SIG-M5 treated with dmso at 0.1 percent for 504 hours (cell line): ENCODE measurements at regions not wholly inside any gene's neighbourhood (a gene's known extent, or its start where the extent isn't known, plus 50 kb on each side); places are given as distances from the start of the nearest gene placed in this dataset.

Experiments used
- DNase-seq: peaks from one replicate; lab custom pipeline; 2025; ENCODE audit not compliant: unreplicated experiment; lab: John Stamatoyannopoulos, UW

DNA sequence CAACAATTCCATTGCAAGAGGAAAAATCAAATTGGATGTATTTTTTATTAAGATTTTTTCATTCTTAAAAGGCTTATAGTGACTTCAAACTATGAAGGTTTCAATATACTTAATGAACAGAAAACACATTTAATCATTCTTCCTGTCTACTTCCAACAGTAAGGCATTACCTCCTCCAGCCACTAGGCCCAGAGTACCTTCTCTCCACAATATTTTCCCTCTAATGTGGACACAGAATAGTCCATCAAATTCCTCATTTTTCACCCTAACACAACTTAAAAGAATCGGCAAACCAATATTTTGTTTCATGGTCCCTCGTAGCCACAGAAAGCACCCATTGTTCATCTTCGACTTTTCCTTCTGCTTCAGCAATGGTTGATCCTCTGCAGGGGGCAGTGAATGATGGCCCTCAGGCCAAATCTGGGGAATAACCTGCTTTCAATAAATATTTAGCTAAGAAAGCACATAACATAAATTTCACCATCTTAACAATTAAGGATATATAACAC is 335.4 kb upstream of the ID4 start:
- no peak for DNase-seq

DNA sequence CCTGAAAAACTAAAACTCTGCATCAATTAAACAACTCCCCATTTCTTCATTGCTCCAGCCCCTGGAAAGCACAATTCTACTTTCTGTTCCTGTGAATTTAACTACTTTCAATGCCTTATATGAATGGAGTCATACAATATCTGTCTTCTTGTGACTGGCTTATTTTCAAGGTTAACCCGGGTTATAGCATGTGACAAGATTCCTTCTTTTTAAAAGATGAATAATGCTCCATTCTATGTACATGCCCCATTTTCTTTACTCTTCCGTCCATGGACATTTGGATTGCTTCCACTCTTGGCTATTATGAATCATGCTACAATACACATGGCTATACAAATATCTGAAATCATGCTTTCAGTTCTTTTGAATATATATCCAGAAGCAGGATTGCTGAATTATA is 334.9 kb upstream of the ID4 start:
- DNase-seq, result no peak

DNA sequence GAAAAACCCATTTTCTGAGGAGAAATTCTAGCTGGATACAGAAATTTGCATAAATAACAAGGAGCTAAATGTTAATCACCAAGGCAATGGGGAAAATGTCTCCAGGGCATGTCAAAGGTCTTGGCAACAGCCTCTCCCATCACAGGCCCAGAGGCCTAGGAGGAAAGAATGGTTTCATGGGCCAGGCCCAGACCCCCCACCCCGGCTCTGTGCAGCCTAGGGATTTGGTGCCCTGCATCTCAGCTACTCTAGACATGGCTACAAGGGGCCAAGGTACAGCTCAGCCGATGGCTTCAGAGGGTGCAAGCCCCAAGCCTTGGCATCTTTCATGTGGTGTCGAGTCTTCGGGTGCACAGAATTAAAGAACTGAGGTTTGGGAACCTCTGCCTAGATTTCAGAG is 321.2 kb upstream of the ID4 start:
- DNase-seq, result no peak

DNA sequence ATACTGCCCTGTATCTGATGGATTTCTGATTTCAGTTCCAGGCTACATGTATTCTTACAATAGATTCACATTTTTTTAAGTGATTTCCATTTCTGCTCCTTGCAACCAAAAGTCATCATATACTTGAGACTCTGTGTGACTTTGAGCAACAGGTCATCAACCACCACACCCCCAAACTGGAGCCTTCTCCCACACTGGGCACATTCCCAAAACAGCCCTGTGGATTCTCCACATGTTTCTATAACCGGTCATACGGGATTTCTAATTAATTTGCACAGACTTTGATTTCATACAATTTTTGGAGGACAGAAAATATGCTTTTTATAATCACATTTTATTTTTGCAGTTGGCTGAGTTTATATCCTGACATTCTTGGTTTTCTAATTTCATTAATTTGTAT is 317.2 kb upstream of the ID4 start:
- no peak for DNase-seq

DNA sequence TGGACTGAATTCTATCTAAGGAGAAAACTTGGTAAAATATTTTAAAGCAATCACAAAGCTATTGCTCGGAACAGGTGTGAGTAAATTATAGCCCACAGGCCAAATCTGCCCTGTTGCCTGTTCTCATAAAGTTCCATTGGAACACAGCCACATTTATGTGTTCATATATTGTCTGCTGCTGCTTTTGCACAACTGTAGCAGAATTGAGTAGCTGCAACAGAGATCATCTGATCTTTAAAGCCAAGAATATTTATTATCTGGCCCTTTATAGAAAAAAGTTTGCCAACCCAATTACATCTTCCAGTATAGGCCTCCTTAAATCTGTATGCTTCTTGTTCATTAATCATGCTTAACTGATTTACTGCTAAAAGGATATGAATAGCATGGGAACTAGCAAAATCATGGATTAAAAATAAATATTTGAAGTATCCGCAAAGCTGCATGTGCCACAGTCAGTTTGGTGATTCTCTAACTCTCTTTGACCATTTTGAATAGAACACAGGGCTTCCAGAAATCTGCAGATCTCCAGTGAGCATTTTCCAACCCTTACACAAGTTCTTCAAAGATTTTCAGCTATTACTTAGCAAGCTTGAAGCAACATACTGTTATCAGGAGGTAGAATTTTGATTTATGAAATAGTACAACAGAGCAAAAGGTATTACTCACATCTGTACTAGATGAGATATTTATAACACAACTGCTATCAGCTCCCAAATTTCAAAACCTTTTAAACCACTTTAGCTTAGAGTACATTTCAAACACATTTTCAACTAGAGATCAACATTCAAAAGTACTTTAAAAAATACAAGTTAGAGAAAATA is 312.6 kb upstream of the ID4 start:
- no peak for DNase-seq

DNA sequence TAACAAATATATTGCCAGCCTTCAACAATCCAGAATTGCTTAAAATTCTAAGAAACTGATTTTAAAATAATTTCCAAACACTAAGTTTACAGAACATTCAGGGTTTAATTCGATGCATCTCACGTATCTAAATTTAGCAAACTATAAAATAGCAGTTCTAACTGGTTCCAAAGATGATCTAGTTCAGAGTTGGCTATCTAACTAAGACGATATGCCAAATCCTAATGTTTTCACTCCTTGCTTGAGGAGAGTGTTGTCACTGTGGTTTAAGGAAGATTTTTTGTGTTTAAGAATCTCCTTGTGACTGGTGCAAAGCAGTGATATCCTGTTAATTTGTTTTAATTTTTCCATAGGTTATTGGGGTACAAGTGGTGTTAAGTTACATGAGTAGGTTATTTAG is 311.5 kb upstream of the ID4 start:
- DNase-seq, result no peak

DNA sequence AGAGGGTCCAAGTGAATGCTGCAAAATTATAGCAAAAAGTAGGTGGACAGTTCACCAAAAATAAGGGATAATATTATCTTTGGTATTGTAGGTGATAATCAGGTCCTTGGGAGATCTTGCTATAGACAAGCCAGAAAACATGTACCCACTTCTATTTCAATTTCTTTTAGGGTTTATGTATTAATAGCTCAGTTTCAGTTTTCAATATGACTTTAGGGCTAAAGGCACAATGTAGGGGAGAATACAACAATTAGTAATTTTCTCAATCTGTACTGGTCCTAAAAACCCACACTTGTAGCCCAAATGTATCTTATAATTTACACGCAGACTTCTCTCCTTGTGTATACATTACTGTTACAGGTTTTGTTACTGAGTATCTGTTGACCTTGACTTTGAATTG is 307.0 kb upstream of the ID4 start:
- DNase-seq, result no peak

DNA sequence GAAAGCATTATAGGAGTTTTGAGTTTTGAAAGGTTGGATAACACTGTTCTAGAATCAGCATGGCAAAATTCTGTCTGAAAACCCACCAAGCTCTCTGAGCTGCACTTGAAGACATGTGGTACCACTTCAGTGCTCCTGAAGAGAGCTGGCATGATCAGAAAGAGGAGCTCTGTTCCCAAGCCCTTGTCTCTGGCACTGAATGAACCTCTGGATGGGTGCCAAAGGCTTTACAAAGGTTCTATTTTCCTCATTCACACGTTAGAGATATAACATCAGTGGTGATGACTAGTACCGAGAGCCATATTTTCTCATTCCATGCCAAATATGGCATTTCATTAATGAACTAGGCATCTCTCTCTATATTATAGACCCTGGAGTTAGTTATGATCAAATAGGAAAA is 301.8 kb upstream of the ID4 start:
- DNase-seq, result no peak

DNA sequence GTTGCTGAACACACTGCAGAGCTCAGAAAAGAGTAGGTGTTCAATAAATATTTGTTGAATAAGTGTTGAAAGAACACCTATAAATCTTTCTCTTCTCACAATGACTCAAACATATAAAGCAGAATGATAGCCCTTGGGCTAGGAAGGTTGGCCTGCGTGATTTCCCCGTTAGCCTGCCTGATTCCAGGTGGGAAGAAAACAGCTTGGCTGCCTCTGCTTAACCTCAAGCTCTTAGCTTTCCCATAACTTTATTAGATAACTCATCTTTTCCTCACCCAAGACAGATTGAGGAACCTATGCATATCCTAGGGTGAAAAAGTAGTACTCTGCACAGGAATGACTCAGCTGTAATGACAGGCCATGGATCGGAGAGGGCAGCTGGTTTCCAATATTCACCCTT is 300.3 kb upstream of the ID4 start:
- DNase-seq, result no peak

DNA sequence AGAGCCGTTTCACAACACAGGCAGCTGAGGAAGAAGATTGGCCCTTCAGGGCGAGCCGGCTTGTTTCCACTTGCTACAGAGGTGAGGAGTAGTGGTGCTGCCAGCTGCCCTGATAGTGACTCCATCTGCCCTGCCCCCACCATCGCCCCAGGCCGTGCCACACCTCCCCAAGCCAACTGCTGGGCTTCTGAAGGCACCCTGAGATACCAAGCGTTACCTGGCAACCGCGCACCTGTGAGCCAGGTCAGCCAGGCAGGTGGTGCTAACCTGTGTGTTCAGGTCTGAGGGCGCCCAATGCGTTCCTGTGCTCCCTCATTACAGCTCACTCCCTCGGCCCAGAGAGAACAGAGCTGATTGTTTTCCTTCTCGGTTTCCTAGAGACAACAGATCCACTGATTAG is 299.1 kb upstream of the ID4 start:
- peak; percentile 14 for DNase-seq

DNA sequence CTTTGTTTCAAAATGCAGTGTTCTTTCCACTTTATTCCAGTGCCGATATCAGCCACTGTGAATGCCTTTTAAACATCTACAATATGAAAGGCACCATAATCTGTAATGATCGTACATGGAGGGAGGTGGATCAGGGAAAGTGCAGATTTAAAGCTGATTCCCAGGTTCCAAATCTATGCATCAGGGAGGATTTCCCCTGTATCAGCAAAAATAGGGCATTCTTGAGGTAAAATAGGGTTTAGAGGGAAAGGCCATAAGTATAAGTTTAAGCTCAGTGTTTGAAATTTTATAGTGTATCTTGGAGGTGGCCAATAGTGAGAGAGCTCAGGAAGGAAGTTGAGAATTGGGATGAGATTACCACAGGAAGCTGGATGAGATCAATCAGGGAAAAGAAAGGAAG is 289.7 kb upstream of the ID4 start:
- DNase-seq, result no peak

DNA sequence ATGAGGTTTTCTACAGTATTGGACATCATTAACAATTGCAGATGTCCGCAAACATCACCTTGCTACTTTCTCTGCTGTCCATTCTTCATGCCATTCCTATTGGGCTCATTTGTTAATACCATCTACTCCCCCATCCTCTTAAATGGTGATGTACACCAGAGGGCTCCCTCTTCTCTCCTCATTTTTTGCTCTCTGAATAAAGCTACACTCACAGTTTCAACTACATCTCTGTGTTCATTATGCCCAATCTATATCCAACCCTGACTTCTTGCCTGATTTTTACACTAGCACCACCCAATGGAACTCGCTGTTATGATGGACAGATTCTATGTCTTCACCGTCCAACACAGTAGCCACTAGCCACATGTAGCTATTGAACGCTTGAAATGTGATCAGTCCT is 288.1 kb upstream of the ID4 start:
- no peak for DNase-seq

DNA sequence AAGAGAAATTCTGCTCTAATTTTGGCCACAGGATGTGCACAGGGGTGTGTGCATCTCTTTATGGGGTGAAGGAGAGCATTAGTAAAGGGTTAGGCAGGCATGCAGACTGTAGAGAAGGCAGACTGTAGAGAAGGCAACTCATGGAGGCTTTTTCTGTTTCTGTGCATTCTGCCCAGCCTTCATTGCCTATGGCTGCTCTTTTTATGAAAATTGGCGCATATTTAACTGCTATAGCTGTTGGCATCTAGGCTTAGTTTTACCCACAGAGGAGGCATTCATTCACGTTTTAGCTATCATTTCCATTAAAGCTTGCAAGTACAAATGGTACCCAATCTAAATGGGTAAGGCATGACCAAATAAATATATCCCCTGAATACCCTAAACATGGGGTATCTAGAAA is 286.8 kb upstream of the ID4 start:
- DNase-seq, result no peak

DNA sequence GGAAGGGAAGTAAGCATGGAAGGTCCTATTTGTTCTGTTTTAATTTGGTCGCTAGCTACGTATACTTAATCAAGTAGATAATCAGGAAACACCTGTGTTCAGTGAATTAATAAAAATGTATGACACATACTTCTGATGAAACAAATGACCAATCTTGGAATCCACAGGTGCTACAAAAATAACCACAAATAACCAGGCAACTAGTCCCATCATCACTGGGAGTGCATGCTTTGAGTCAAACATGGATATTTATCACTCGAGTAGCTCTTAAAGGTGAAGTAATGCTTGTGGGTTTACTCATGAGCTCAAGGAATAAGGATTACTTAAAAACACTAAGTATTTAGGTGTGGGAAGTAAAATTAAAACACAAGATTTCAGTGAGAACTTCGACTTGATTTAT is 285.6 kb upstream of the ID4 start:
- DNase-seq, result no peak

DNA sequence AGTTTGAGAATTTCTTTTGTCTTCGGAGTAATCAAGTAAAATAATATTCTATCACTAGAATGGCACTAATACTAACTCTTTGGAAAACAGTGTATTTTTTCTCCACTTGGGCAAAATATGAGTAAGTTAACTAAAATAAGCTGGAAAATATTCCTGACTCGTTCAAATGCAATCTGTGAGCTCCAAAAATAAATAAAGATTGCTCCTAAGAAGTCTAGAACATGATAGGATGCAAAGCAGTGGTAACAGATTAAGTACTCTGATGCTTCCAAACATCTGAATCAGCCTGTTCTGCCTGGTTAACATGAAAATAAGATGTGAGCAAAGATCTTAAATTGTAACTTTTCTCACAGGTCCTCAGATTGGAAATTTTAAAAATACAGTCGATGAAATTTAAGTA is 285.1 kb upstream of the ID4 start:
- no peak for DNase-seq

DNA sequence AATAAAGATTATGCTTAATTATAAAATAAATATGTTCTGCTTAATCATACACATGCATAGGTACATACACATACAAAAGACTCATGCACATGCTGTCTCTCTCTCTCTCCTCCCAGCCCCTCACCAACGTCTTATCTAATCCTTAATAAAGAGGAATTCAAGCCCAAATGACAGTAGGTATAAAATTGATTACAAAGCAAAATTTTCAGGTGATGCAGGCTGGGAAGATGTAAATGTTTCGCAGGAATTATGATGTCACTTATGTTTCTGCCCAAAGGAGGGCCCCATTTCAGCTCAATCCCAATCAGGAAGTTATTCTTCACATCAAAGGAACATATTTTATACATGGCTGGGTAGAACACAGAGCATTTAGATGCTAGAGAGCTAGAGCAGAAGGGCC is 284.6 kb upstream of the ID4 start:
- no peak for DNase-seq

DNA sequence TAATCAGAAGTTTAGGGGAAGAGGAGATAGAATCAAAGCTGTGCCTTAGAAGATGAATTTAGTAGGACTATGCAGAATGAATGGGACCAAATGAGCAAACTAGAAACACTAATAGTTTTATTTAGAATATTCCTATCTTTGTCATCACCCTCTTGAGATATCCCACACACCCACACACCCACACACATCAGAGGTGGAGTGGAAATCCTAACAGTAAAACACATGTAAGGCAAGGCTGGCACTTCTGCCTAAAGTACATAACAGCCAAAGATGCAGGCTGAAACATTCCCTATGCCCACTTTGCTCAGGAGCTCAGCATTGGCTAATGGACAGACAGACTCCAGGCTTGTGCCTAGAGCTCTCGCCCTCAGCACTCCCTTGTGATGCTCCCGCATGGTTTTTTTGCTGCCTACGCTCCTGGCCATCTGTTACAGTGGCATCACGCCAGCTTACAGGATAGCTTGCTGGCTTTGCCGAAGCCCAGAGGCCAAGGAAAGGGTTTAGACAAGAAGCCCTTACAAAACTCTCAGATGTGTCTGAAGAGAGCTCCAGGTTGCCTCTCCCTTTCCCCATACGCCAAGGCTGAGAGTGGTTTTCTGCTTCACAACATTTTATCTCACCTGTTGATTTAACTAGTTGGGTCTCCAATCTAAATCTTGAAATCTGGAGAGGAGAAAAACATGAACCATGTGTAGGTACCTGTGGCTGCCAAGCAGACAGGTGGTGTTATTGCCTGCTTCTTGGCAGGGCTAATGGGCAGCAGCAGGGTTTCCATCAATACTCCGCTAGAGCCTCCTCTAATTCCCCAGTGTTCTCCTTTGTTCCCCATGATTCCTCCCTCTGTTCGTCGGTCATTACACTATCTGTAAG is 282.6 kb upstream of the ID4 start:
- DNase-seq, result no peak

DNA sequence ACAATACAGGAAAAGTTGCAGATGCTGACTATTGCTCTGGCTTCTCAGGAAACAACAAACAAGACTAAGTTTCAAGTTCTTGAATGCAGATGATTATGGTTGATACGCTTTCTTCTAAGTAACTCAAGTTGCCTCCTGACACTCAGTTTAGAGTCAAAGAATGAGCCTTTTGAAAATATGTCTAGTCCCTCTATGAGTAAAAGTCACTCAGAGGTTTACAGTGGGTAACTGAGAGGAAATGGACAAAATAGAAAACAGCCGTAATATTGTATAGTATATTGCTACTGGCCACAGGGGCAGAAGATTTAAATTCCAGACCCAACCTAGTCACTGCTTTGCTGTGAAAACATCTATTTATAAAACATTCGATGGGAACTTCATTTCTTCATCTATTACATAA is 280.0 kb upstream of the ID4 start:
- no peak for DNase-seq

DNA sequence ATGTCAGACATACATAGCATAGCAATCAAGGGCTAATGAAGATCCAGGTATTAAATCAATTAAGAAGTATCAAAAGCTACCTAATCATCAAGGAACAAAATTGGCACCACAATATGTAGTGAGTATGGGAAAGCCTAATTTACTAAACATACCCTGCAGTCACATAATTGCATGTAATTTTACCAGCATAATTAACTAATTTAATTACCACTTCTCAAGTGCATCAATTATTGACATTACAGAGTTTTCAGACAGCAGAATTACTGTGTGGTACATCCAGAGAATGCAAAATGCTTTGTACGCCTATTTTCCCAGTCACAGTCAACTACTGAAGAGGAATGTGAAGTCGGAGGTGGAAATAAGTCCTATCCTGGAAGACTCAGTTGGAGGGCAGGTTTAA is 279.0 kb upstream of the ID4 start:
- DNase-seq, result no peak

DNA sequence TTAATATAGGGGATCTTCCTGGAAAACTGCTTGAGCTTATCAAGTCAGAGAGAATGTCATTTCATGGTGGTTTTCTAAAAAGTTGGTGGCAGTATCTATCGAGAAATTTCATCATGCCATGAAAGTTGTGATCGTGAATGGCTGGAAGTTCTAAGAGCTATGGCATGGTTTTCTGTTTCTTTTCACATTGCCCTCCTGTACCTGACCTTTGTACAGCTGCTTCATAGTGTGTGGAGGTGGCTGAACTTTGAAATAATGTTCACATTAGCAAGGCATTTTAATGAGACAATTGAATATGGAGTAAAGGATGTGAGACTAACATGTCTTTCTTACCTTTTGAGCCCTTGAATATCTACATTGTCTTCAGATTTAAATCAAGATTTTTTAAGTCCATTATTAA is 278.2 kb upstream of the ID4 start:
- no peak for DNase-seq

DNA sequence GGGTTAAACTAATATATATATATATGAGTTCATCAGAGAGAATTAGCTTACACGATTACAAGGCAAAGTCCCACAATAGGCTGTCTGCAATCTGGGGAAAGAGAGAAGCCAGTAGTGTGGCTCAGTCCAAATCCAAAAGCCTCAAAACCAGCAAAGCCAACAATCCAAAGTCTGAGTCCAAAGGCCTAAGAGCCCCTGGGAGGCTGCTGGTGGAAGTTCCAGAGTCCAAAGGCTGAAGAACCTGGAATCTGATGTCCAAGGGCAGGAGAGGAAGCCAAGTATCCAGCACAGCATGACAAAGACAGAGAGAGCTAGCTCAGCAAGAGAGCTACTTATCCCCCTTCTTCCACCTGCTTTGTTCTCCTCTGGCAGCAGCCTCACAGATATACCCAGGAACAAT is 274.7 kb upstream of the ID4 start:
- DNase-seq, result no peak

DNA sequence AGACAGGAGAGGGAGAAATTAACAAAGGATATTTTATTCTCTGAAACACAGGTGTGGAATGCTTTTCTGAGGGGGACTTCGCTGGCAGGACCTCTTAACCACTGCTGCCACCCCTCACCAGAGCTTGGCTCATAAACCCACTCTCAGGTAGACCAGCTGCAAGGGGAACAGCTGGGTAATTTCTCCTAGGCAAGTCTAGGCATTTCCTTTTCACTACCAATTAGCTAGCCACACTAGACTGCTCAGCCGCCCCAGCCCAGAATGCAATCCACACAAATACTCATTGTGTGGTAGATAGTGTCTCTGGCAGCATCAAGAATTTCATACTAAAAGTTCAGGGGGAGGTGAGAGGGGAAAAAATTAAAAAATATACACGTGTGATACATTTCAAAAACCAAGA is 267.6 kb upstream of the ID4 start:
- no peak for DNase-seq
